Loucy (cell line): ENCODE measurements at regions not wholly inside any gene's neighbourhood (a gene's known extent, or its start where the extent isn't known, plus 50 kb on each side); places are given as distances from the start of the nearest gene placed in this dataset.

Experiments used
- CTCF ChIP-seq: fragments of 200-600 bp; sonication (generic); conservative IDR thresholded peaks from 2 replicates; pipeline ENCODE4 v1.5.1; 2014; ENCODE audit warnings: mild to moderate bottlenecking, antibody characterized with exemption, low read length
- EZH2phosphoT487 ChIP-seq: fragments of 200-600 bp; IDR thresholded peaks from 2 replicates; pipeline ENCODE4 v1.6.1; 2018; ENCODE audit warnings: antibody characterized with exemption, mild to moderate bottlenecking, moderate library complexity, borderline replicate concordance

GRCh38 chr4:136935305-136935704, 597.0 kb downstream of the PCDH18 start:
- TF ChIP-seq CTCF (no peak), EZH2phosphoT487 (no peak)
